ENCODE measurements at regions not wholly inside any gene's neighbourhood (a gene's known extent, or its start where the extent isn't known, plus 50 kb on each side); places are given as distances from the start of the nearest gene placed in this dataset.

GRCh38 chr5:174376726-174377373 is 331.3 kb downstream of the NSG2 start:
- DNase-seq (ENCODE audit: insufficient read length, low spot score): no peak
- no peak for TF ChIP-seq POU2F2 (IDR thresholded peaks at IDR 0.05; ENCODE audit: low read depth, low read length)
- peak; percentile 69 for TF ChIP-seq SPI1 (IDR thresholded peaks at IDR 0.05; ENCODE audit: low read depth, low read length)
- FAIRE-seq: no peak

DNA sequence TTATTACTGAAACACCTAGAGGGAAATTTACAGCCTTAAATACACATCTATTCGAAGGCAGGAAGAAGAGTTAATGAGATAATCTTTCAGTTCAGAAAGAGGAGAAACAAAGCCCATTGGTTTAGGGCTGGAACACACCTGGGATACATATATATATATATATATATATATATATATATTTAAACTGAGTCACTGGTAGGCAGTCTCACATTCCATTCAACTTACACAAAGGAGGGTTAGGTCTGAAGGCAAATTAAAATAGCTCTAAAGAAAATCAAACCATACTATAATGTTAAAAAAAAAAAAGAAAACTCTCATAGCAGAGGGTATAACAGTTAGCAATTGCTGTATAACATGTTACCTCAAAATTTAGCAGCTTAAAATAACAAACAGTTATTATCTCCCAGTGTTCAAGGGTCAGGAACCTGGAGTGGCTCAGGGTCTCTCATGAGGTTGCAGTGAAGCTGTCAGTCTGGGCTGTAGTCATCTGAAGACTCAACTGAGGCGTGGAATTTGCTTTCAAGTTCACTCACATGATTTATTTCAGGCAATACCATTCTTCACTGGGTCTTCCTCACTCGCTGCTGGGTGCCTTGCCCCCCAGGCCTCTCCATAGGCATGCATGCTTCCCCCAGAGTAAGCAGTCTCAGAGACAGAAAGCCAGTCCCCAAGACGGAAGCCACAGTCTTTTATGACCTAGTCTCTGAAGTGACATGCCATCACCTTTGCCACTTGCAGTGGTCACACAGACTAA is 332.8 kb downstream of the NSG2 start:
- DNase-seq (ENCODE audit: insufficient read length, low spot score): no peak
- TF ChIP-seq POLR2A (IDR thresholded peaks at IDR 0.05; ENCODE audit: low read depth, low read length) (no peak), POU2F2 (IDR thresholded peaks at IDR 0.05; ENCODE audit: low read depth, low read length) (no peak), PAX5 (IDR thresholded peaks at IDR 0.05; ENCODE audit: insufficient read depth, low read length, severe bottlenecking) (no peak), SPI1 (IDR thresholded peaks at IDR 0.05; ENCODE audit: low read depth, low read length) (no peak), POLR2AphosphoS5 (IDR thresholded peaks at IDR 0.05; ENCODE audit: low read depth, low read length) (no peak), TAF1 (IDR thresholded peaks at IDR 0.05; ENCODE audit: low read depth, low read length) (no peak)
- no peak for FAIRE-seq

- FAIRE-seq: no peak
- TF ChIP-seq PAX5 (IDR thresholded peaks at IDR 0.05; ENCODE audit: insufficient read depth, low read length, severe bottlenecking) (no peak), POLR2A (IDR thresholded peaks at IDR 0.05; ENCODE audit: low read depth, low read length) (no peak), POLR2AphosphoS5 (IDR thresholded peaks at IDR 0.05; ENCODE audit: low read depth, low read length) (no peak), POU2F2 (IDR thresholded peaks at IDR 0.05; ENCODE audit: low read depth, low read length) (no peak), SPI1 (IDR thresholded peaks at IDR 0.05; ENCODE audit: low read depth, low read length) (no peak), TAF1 (IDR thresholded peaks at IDR 0.05; ENCODE audit: low read depth, low read length) (no peak)
Observed at GRCh38 chr5:174380311-174380710, 334.8 kb downstream of the NSG2 start.

GRCh38 chr5:174381241-174381640 is 335.7 kb downstream of the NSG2 start:
- TF ChIP-seq POLR2A (IDR thresholded peaks at IDR 0.05; ENCODE audit: low read depth, low read length) (no peak), SPI1 (IDR thresholded peaks at IDR 0.05; ENCODE audit: low read depth, low read length) (no peak), POU2F2 (IDR thresholded peaks at IDR 0.05; ENCODE audit: low read depth, low read length) (no peak), POLR2AphosphoS5 (IDR thresholded peaks at IDR 0.05; ENCODE audit: low read depth, low read length) (no peak), PAX5 (IDR thresholded peaks at IDR 0.05; ENCODE audit: insufficient read depth, low read length, severe bottlenecking) (no peak), TAF1 (IDR thresholded peaks at IDR 0.05; ENCODE audit: low read depth, low read length) (no peak)
- DNase-seq (ENCODE audit: insufficient read length, low spot score): no peak
- no peak for FAIRE-seq

More at GRCh38 chr5:174380311-174380710, 334.8 kb downstream of the NSG2 start:
- no peak for DNase-seq (ENCODE audit: insufficient read length, low spot score)

DNA sequence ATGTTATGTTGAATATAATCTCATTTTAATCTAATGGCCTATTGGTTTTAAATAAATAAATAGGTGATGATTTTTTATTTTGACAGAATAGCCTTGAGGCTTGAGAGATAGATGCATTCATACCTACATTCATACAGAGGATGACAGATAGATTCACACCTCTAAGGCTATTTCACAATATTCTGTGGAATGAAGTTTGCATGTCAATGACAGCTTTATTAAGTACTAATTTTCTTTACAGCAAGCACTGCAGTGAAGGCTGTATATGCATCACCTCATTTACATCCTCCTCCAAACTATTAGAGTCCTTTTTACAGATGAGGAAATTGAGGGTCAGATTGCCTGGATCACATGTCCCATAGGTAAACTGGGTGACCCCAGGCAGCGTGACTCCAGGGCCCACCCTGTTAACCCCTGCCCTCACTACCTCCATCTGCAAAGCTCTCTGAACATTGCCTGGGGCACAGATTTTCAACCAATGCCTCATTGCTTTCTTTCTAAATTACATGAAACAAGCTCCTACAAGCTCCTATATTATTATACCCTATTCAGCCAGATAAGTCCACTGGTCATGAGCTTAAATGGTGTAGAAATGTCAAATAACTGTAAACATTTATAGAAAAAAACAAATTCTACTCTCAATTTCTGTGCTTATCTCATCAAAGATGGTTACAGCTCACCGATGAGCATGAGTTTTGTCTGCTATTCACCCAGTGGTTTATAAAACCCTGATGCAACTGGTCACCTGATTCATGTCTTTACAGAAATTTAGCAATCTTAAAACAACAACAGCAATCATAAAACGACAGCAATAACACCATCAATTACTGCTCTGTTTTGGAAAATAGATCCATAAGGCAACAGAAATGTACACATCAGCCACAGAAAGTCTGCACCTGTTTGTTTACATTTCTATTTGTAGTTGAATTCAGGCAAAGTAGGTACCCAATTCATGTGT is 338.0 kb downstream of the NSG2 start:
- no peak for TF ChIP-seq TAF1 (IDR thresholded peaks at IDR 0.05; ENCODE audit: low read depth, low read length)
- no peak for TF ChIP-seq POLR2A (IDR thresholded peaks at IDR 0.05; ENCODE audit: low read depth, low read length)
- no peak for TF ChIP-seq PAX5 (IDR thresholded peaks at IDR 0.05; ENCODE audit: insufficient read depth, low read length, severe bottlenecking)
- no peak for TF ChIP-seq POU2F2 (IDR thresholded peaks at IDR 0.05; ENCODE audit: low read depth, low read length)
- TF ChIP-seq SPI1 (IDR thresholded peaks at IDR 0.05; ENCODE audit: low read depth, low read length): no peak
- no peak for TF ChIP-seq POLR2AphosphoS5 (IDR thresholded peaks at IDR 0.05; ENCODE audit: low read depth, low read length)
- DNase-seq (ENCODE audit: insufficient read length, low spot score) (no peak), FAIRE-seq (no peak)

GRCh38 chr5:174384509-174384947 is 339.0 kb downstream of the NSG2 start:
- TF ChIP-seq PAX5 (IDR thresholded peaks at IDR 0.05; ENCODE audit: insufficient read depth, low read length, severe bottlenecking): no peak
- no peak for TF ChIP-seq POU2F2 (IDR thresholded peaks at IDR 0.05; ENCODE audit: low read depth, low read length)
- no peak for TF ChIP-seq TAF1 (IDR thresholded peaks at IDR 0.05; ENCODE audit: low read depth, low read length)
- no peak for TF ChIP-seq SPI1 (IDR thresholded peaks at IDR 0.05; ENCODE audit: low read depth, low read length)
- TF ChIP-seq POLR2A (IDR thresholded peaks at IDR 0.05; ENCODE audit: low read depth, low read length): no peak
- TF ChIP-seq POLR2AphosphoS5 (IDR thresholded peaks at IDR 0.05; ENCODE audit: low read depth, low read length): no peak
- FAIRE-seq (no peak), DNase-seq (ENCODE audit: insufficient read length, low spot score) (no peak)

GRCh38 chr5:174386306-174386705 is 338.1 kb upstream of the MSX2 start:
- no peak for DNase-seq (ENCODE audit: insufficient read length, low spot score)
- no peak for TF ChIP-seq SPI1 (IDR thresholded peaks at IDR 0.05; ENCODE audit: low read depth, low read length)
- no peak for TF ChIP-seq POLR2AphosphoS5 (IDR thresholded peaks at IDR 0.05; ENCODE audit: low read depth, low read length)
- TF ChIP-seq POU2F2 (IDR thresholded peaks at IDR 0.05; ENCODE audit: low read depth, low read length): no peak
- no peak for TF ChIP-seq PAX5 (IDR thresholded peaks at IDR 0.05; ENCODE audit: insufficient read depth, low read length, severe bottlenecking)
- TF ChIP-seq POLR2A (IDR thresholded peaks at IDR 0.05; ENCODE audit: low read depth, low read length): no peak
- no peak for TF ChIP-seq TAF1 (IDR thresholded peaks at IDR 0.05; ENCODE audit: low read depth, low read length)
- no peak for FAIRE-seq

DNA sequence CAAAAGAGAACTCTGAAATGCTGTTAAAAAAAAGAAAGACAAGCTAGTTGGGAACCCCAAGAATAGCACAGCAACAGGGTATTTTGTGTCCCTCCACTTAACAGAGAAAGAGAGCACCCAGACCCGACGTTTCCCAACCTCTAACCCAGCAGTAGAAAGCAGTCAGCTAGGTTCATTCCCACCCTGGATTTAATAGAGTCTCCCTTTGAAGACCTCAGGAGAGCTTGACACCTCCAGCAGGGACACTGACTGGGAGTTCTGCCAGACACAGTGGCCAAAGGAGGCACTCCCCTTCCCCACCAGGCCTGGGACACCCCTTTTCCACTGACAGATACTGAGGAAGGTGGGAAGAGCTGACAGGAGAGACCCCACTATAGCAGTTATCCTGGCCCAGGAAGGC is 337.5 kb upstream of the MSX2 start:
- DNase-seq (ENCODE audit: insufficient read length, low spot score) (no peak), FAIRE-seq (no peak)
- no peak for TF ChIP-seq PAX5 (IDR thresholded peaks at IDR 0.05; ENCODE audit: insufficient read depth, low read length, severe bottlenecking)
- no peak for TF ChIP-seq POLR2AphosphoS5 (IDR thresholded peaks at IDR 0.05; ENCODE audit: low read depth, low read length)
- no peak for TF ChIP-seq POU2F2 (IDR thresholded peaks at IDR 0.05; ENCODE audit: low read depth, low read length)
- TF ChIP-seq TAF1 (IDR thresholded peaks at IDR 0.05; ENCODE audit: low read depth, low read length): no peak
- TF ChIP-seq SPI1 (IDR thresholded peaks at IDR 0.05; ENCODE audit: low read depth, low read length): no peak
- no peak for TF ChIP-seq POLR2A (IDR thresholded peaks at IDR 0.05; ENCODE audit: low read depth, low read length)

DNA sequence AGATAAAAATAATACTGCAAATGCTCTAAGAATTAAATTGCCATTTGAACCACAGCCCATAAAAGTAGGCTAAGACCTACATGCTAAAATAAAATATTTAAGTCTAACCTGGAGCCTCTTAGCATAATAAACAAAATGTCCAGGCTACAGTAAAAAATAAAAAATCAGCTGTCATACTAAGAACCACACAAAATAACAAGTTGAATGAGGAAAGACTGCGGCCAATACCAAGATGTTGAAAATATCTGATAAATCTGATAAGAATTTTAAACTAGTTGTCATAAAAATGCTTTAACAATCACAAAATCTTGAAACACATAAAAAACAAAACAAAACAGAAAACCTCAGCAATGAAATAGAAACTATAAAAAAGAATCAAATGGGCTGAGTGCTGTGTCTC is 336.9 kb upstream of the MSX2 start:
- no peak for TF ChIP-seq POLR2A (IDR thresholded peaks at IDR 0.05; ENCODE audit: low read depth, low read length)
- no peak for TF ChIP-seq TAF1 (IDR thresholded peaks at IDR 0.05; ENCODE audit: low read depth, low read length)
- no peak for TF ChIP-seq PAX5 (IDR thresholded peaks at IDR 0.05; ENCODE audit: insufficient read depth, low read length, severe bottlenecking)
- TF ChIP-seq POU2F2 (IDR thresholded peaks at IDR 0.05; ENCODE audit: low read depth, low read length): no peak
- TF ChIP-seq SPI1 (IDR thresholded peaks at IDR 0.05; ENCODE audit: low read depth, low read length): no peak
- no peak for TF ChIP-seq POLR2AphosphoS5 (IDR thresholded peaks at IDR 0.05; ENCODE audit: low read depth, low read length)
- FAIRE-seq: no peak
- DNase-seq (ENCODE audit: insufficient read length, low spot score): no peak

Data from GM12891 (cell line).